ENCODE measurements at regions not wholly inside any gene's neighbourhood (a gene's known extent, or its start where the extent isn't known, plus 50 kb on each side); places are given as distances from the start of the nearest gene placed in this dataset.

GRCh38 chr1:79667848-79668696, 661.5 kb upstream of the ADGRL4 start:
- Histone ChIP-seq H3K9me3 (ENCODE audit: control insufficient read depth in 1 of 2, low read length in 2 of 2) (peaks cover 0 to 4% of the 10 kb centered on the region in 2 donors), H3K9ac (ENCODE audit: low read depth in 1 of 2, low read length in 2 of 2) (no peak overlapping the region), H3K36me3 (ENCODE audit: control insufficient read depth in 1 of 2, insufficient read depth in 2 of 2, low read length in 2 of 2) (no peaks in the 10 kb centered on the region), H3K4me1 (ENCODE audit: control insufficient read depth in 1 of 2, insufficient read depth in 2 of 2, low read length in 2 of 2) (no peaks in the 10 kb centered on the region), H3K27me3 (ENCODE audit: control insufficient read depth in 1 of 2, insufficient read depth in 2 of 2, low read length in 2 of 2) (no peaks in the 10 kb centered on the region), H3K27ac (ENCODE audit: low read depth, low read length) (no peak overlapping the region), H3K4me3 (ENCODE audit: low read depth in 1 of 2, low read length in 2 of 2) (no peak overlapping the region)

- no peaks in the 10 kb centered on the region for H3K27me3 ChIP-seq (ENCODE audit: control insufficient read depth in 1 of 2, insufficient read depth in 2 of 2, low read length in 2 of 2)
- no peaks in the 10 kb centered on the region for H3K4me1 ChIP-seq (ENCODE audit: control insufficient read depth in 1 of 2, insufficient read depth in 2 of 2, low read length in 2 of 2)
Measured at GRCh38 chr1:79667166-79667565, 660.6 kb upstream of the ADGRL4 start.

GRCh38 chr1:79663916-79664315, 657.4 kb upstream of the ADGRL4 start:
- Histone ChIP-seq H3K27ac (ENCODE audit: low read depth, low read length) (no peak overlapping the region), H3K4me1 (ENCODE audit: control insufficient read depth in 1 of 2, insufficient read depth in 2 of 2, low read length in 2 of 2) (no peaks in the 10 kb centered on the region), H3K9me3 (ENCODE audit: control insufficient read depth in 1 of 2, low read length in 2 of 2) (no peaks in the 10 kb centered on the region), H3K4me3 (ENCODE audit: low read depth in 1 of 2, low read length in 2 of 2) (no peak overlapping the region), H3K9ac (ENCODE audit: low read depth in 1 of 2, low read length in 2 of 2) (no peak overlapping the region), H3K27me3 (ENCODE audit: control insufficient read depth in 1 of 2, insufficient read depth in 2 of 2, low read length in 2 of 2) (no peaks in the 10 kb centered on the region), H3K36me3 (ENCODE audit: control insufficient read depth in 1 of 2, insufficient read depth in 2 of 2, low read length in 2 of 2) (no peaks in the 10 kb centered on the region)

More at GRCh38 chr1:79667166-79667565, 660.6 kb upstream of the ADGRL4 start:
- Histone ChIP-seq H3K9ac (ENCODE audit: low read depth in 1 of 2, low read length in 2 of 2) (no peak overlapping the region), H3K36me3 (ENCODE audit: control insufficient read depth in 1 of 2, insufficient read depth in 2 of 2, low read length in 2 of 2) (no peaks in the 10 kb centered on the region), H3K9me3 (ENCODE audit: control insufficient read depth in 1 of 2, low read length in 2 of 2) (peaks cover 0 to 4% of the 10 kb centered on the region in 2 donors), H3K4me3 (ENCODE audit: low read depth in 1 of 2, low read length in 2 of 2) (no peak overlapping the region), H3K27ac (ENCODE audit: low read depth, low read length) (no peak overlapping the region)

GRCh38 chr1:79662596-79662995, 656.1 kb upstream of the ADGRL4 start:
- Histone ChIP-seq H3K4me1 (ENCODE audit: control insufficient read depth in 1 of 2, insufficient read depth in 2 of 2, low read length in 2 of 2) (no peaks in the 10 kb centered on the region), H3K9ac (ENCODE audit: low read depth in 1 of 2, low read length in 2 of 2) (no peak overlapping the region), H3K36me3 (ENCODE audit: control insufficient read depth in 1 of 2, insufficient read depth in 2 of 2, low read length in 2 of 2) (no peaks in the 10 kb centered on the region), H3K27ac (ENCODE audit: low read depth, low read length) (no peak overlapping the region), H3K4me3 (ENCODE audit: low read depth in 1 of 2, low read length in 2 of 2) (no peak overlapping the region), H3K9me3 (ENCODE audit: control insufficient read depth in 1 of 2, low read length in 2 of 2) (no peaks in the 10 kb centered on the region), H3K27me3 (ENCODE audit: control insufficient read depth in 1 of 2, insufficient read depth in 2 of 2, low read length in 2 of 2) (no peaks in the 10 kb centered on the region)

- Histone ChIP-seq H3K27me3 (ENCODE audit: control insufficient read depth in 1 of 2, insufficient read depth in 2 of 2, low read length in 2 of 2) (no peaks in the 10 kb centered on the region), H3K9me3 (ENCODE audit: control insufficient read depth in 1 of 2, low read length in 2 of 2) (no peaks in the 10 kb centered on the region), H3K4me1 (ENCODE audit: control insufficient read depth in 1 of 2, insufficient read depth in 2 of 2, low read length in 2 of 2) (no peaks in the 10 kb centered on the region)
Measured at GRCh38 chr1:79660129-79660528, 653.6 kb upstream of the ADGRL4 start.

GRCh38 chr1:79657951-79658658, 651.6 kb upstream of the ADGRL4 start:
- no peaks in the 10 kb centered on the region for H3K4me1 ChIP-seq (ENCODE audit: control insufficient read depth in 1 of 2, insufficient read depth in 2 of 2, low read length in 2 of 2)
- H3K27ac ChIP-seq (ENCODE audit: low read depth, low read length), result no peak overlapping the region
- H3K36me3 ChIP-seq (ENCODE audit: control insufficient read depth in 1 of 2, insufficient read depth in 2 of 2, low read length in 2 of 2), result no peaks in the 10 kb centered on the region
- no peak overlapping the region for H3K4me3 ChIP-seq (ENCODE audit: low read depth in 1 of 2, low read length in 2 of 2)
- no peaks in the 10 kb centered on the region for H3K27me3 ChIP-seq (ENCODE audit: control insufficient read depth in 1 of 2, insufficient read depth in 2 of 2, low read length in 2 of 2)
- no peak overlapping the region for H3K9ac ChIP-seq (ENCODE audit: low read depth in 1 of 2, low read length in 2 of 2)
- no peaks in the 10 kb centered on the region for H3K9me3 ChIP-seq (ENCODE audit: control insufficient read depth in 1 of 2, low read length in 2 of 2)

More at GRCh38 chr1:79660129-79660528, 653.6 kb upstream of the ADGRL4 start:
- no peak overlapping the region for H3K9ac ChIP-seq (ENCODE audit: low read depth in 1 of 2, low read length in 2 of 2)
- H3K4me3 ChIP-seq (ENCODE audit: low read depth in 1 of 2, low read length in 2 of 2), result no peak overlapping the region
- no peaks in the 10 kb centered on the region for H3K36me3 ChIP-seq (ENCODE audit: control insufficient read depth in 1 of 2, insufficient read depth in 2 of 2, low read length in 2 of 2)
- H3K27ac ChIP-seq (ENCODE audit: low read depth, low read length), result no peak overlapping the region

GRCh38 chr1:79655876-79656275, 649.3 kb upstream of the ADGRL4 start:
- no peaks in the 10 kb centered on the region for H3K27me3 ChIP-seq (ENCODE audit: control insufficient read depth in 1 of 2, insufficient read depth in 2 of 2, low read length in 2 of 2)
- H3K9ac ChIP-seq (ENCODE audit: low read depth in 1 of 2, low read length in 2 of 2), result no peak overlapping the region
- no peak overlapping the region for H3K4me3 ChIP-seq (ENCODE audit: low read depth in 1 of 2, low read length in 2 of 2)
- H3K36me3 ChIP-seq (ENCODE audit: control insufficient read depth in 1 of 2, insufficient read depth in 2 of 2, low read length in 2 of 2), result no peaks in the 10 kb centered on the region
- no peaks in the 10 kb centered on the region for H3K9me3 ChIP-seq (ENCODE audit: control insufficient read depth in 1 of 2, low read length in 2 of 2)
- no peak overlapping the region for H3K27ac ChIP-seq (ENCODE audit: low read depth, low read length)
- no peaks in the 10 kb centered on the region for H3K4me1 ChIP-seq (ENCODE audit: control insufficient read depth in 1 of 2, insufficient read depth in 2 of 2, low read length in 2 of 2)

GRCh38 chr1:79652426-79652825, 645.9 kb upstream of the ADGRL4 start:
- no peaks in the 10 kb centered on the region for H3K4me1 ChIP-seq (ENCODE audit: control insufficient read depth in 1 of 2, insufficient read depth in 2 of 2, low read length in 2 of 2)
- H3K9me3 ChIP-seq (ENCODE audit: control insufficient read depth in 1 of 2, low read length in 2 of 2), result no peaks in the 10 kb centered on the region
- H3K27me3 ChIP-seq (ENCODE audit: control insufficient read depth in 1 of 2, insufficient read depth in 2 of 2, low read length in 2 of 2), result no peaks in the 10 kb centered on the region
- H3K36me3 ChIP-seq (ENCODE audit: control insufficient read depth in 1 of 2, insufficient read depth in 2 of 2, low read length in 2 of 2), result no peaks in the 10 kb centered on the region
- no peak overlapping the region for H3K27ac ChIP-seq (ENCODE audit: low read depth, low read length)
- no peak overlapping the region for H3K4me3 ChIP-seq (ENCODE audit: low read depth in 1 of 2, low read length in 2 of 2)
- H3K9ac ChIP-seq (ENCODE audit: low read depth in 1 of 2, low read length in 2 of 2), result no peak overlapping the region

- Histone ChIP-seq H3K36me3 (ENCODE audit: control insufficient read depth in 1 of 2, insufficient read depth in 2 of 2, low read length in 2 of 2) (no peaks in the 10 kb centered on the region), H3K4me3 (ENCODE audit: low read depth in 1 of 2, low read length in 2 of 2) (no peak overlapping the region), H3K27me3 (ENCODE audit: control insufficient read depth in 1 of 2, insufficient read depth in 2 of 2, low read length in 2 of 2) (no peaks in the 10 kb centered on the region), H3K9me3 (ENCODE audit: control insufficient read depth in 1 of 2, low read length in 2 of 2) (no peaks in the 10 kb centered on the region), H3K9ac (ENCODE audit: low read depth in 1 of 2, low read length in 2 of 2) (no peak overlapping the region), H3K4me1 (ENCODE audit: control insufficient read depth in 1 of 2, insufficient read depth in 2 of 2, low read length in 2 of 2) (no peaks in the 10 kb centered on the region), H3K27ac (ENCODE audit: low read depth, low read length) (no peak overlapping the region)
Measured at GRCh38 chr1:79648126-79648525, 641.6 kb upstream of the ADGRL4 start.

- H3K27ac ChIP-seq (ENCODE audit: low read depth, low read length), result no peak overlapping the region
- H3K9me3 ChIP-seq (ENCODE audit: control insufficient read depth in 1 of 2, low read length in 2 of 2), result no peaks in the 10 kb centered on the region
- no peaks in the 10 kb centered on the region for H3K4me1 ChIP-seq (ENCODE audit: control insufficient read depth in 1 of 2, insufficient read depth in 2 of 2, low read length in 2 of 2)
- no peaks in the 10 kb centered on the region for H3K36me3 ChIP-seq (ENCODE audit: control insufficient read depth in 1 of 2, insufficient read depth in 2 of 2, low read length in 2 of 2)
- no peaks in the 10 kb centered on the region for H3K27me3 ChIP-seq (ENCODE audit: control insufficient read depth in 1 of 2, insufficient read depth in 2 of 2, low read length in 2 of 2)
- no peak overlapping the region for H3K9ac ChIP-seq (ENCODE audit: low read depth in 1 of 2, low read length in 2 of 2)
- H3K4me3 ChIP-seq (ENCODE audit: low read depth in 1 of 2, low read length in 2 of 2), result no peak overlapping the region
Measured at GRCh38 chr1:79646880-79647279, 640.4 kb upstream of the ADGRL4 start.
